ENCODE measurements at regions not wholly inside any gene's neighbourhood (a gene's known extent, or its start where the extent isn't known, plus 50 kb on each side); places are given as distances from the start of the nearest gene placed in this dataset.

DNA sequence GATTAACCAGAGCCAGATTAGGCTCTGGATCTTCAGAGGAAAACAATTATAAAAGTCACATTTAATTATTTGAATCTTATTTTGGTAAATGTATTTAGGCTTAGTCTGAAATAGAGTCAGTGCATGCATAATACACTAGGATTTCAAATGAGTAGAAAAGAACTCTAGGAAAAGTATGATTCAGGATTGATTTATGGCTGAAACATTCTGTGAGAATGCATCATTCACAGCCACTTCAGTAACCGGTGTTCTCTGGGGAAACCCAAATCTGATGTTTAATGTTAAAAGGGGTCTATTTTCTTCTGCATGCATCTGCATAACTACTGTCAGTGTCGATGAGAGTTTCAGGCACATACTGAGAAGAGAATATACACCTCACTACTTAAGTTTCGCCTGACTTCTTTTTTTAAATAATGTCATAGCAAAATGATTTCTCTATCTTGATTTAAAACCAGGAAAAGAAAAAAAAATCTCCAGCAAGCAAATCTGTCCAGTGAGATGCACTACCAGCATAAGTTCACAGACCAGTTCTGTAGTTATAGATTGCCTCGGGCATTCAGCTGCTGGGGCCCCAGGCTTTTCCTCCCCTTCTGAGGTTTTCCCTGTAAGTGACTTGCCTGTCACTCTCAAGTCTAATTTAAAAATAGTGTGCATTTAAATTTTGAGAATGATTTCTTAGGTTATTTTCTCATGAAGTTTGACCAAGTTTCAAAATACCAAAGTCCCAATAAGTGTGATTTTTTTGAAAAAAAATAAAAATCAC is 501.5 kb downstream of the NR4A2 start:
- TF ChIP-seq, protein P1, sequence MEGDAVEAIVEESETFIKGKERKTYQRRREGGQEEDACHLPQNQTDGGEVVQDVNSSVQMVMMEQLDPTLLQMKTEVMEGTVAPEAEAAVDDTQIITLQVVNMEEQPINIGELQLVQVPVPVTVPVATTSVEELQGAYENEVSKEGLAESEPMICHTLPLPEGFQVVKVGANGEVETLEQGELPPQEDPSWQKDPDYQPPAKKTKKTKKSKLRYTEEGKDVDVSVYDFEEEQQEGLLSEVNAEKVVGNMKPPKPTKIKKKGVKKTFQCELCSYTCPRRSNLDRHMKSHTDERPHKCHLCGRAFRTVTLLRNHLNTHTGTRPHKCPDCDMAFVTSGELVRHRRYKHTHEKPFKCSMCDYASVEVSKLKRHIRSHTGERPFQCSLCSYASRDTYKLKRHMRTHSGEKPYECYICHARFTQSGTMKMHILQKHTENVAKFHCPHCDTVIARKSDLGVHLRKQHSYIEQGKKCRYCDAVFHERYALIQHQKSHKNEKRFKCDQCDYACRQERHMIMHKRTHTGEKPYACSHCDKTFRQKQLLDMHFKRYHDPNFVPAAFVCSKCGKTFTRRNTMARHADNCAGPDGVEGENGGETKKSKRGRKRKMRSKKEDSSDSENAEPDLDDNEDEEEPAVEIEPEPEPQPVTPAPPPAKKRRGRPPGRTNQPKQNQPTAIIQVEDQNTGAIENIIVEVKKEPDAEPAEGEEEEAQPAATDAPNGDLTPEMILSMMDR (IDR thresholded peaks at IDR 0.05) = no peak
- TF ChIP-seq POLR2A (IDR thresholded peaks at IDR 0.05) = no peak
- no peak for TF ChIP-seq POLR2AphosphoS5 (IDR thresholded peaks at IDR 0.05)

Data from sigmoid colon (tissue), 4 donors.